AG10803 (cell line): ENCODE measurements at regions not wholly inside any gene's neighbourhood (a gene's known extent, or its start where the extent isn't known, plus 50 kb on each side); places are given as distances from the start of the nearest gene placed in this dataset.

Source experiments
- DNase-seq: peaks from one replicate; pipeline ENCODE4 v3.0.0; 2010; ENCODE audit warnings: low read depth
- H3K4me3 ChIP-seq: 2 replicates; pipeline ENCODE4 v1.5.1; 2011; ENCODE audit warnings: mild to moderate bottlenecking, low read length, control low read depth
- TF ChIP-seq, protein P1 (sequence below): conservative IDR thresholded peaks from 2 replicates; pipeline ENCODE4 v1.5.1; 2011; ENCODE audit warnings: mild to moderate bottlenecking, low read length, control low read depth, inconsistent platforms

DNA sequence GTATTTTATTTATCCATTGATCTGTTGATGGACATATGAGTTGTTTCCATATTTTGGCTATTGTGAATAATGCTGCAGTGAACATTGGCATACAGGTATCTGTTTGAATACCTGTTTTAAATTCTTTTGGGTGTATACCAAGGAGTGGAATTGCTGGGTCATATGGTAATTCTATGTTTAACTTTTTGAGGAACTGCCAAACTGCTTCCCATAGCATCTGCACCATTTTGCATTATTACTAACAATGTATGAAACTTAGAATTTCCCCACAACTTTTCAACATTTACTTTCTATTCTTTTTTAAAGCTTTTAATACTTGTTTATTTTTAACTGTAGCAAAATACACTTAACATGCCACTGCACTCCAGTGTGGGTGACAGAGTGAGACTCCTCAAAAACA is 57.0 kb upstream of the MSN start:
- no peak for DNase-seq

DNA sequence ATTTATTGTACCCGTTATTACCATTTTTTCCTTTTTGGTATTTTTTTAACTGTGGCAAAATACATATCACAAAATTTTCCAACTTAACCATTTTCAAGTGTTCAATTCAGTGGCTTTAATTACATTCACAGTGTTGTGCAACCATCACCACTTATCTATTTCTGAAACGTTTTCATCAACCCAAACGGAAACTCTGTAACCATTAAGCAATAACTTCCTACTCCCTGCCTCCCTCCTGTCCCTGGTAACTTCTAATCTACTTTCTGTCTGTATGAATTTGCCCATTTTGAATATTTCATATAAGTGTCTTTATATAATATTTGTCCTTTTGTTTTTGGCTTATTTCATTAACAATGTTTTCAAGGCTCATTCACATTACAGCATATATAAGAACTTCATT is 57.4 kb upstream of the MSN start:
- H3K4me3 ChIP-seq: no peak overlapping the region
- TF ChIP-seq, protein P1, sequence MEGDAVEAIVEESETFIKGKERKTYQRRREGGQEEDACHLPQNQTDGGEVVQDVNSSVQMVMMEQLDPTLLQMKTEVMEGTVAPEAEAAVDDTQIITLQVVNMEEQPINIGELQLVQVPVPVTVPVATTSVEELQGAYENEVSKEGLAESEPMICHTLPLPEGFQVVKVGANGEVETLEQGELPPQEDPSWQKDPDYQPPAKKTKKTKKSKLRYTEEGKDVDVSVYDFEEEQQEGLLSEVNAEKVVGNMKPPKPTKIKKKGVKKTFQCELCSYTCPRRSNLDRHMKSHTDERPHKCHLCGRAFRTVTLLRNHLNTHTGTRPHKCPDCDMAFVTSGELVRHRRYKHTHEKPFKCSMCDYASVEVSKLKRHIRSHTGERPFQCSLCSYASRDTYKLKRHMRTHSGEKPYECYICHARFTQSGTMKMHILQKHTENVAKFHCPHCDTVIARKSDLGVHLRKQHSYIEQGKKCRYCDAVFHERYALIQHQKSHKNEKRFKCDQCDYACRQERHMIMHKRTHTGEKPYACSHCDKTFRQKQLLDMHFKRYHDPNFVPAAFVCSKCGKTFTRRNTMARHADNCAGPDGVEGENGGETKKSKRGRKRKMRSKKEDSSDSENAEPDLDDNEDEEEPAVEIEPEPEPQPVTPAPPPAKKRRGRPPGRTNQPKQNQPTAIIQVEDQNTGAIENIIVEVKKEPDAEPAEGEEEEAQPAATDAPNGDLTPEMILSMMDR: no peak
- peak; percentile 29 for DNase-seq

More for the DNA sequence above, 57.0 kb upstream of the MSN start:
- TF ChIP-seq, protein P1: no peak
- H3K4me3 ChIP-seq: no peak overlapping the region

DNA sequence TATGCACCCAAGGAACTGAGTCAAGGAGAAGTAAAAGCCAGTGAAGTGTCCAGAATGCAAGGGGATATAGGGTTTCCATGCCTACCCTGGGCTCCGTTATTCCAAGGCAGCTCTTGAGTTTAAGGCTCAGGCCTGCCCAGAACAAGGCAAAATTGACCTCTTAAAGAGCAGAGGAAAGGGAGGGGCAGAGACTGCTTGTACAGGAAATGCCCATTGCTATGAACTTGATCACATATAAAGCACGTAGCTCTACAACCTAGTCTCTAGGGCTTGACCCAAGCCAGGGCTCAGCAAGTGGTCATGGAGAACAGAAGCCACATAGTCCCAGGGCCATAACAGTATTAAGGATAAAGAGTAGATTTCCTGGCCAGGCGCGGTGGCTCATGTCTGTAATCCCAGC is 58.2 kb upstream of the MSN start:
- no peak for DNase-seq

DNA sequence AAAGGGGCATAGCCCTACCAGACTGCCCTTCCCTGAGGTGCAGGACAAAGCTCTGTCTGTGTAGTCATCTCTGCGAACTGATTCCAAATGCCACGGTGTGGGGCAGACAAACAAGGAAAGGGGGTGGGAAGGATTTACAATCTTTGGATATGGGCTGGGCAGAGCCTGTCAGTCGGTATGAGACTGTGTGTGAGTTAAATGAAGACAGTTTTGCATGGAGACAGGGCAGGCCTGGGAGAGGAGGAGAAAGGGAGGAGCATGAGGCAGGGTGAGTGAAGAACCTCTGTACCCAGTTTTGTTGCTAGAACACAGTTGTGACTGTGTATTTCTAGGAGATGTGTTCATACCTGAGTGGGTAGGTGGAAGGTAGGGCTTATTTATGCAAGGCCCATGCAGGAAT is 59.4 kb upstream of the MSN start:
- DNase-seq: no peak
- TF ChIP-seq, protein P1: no peak
- no peak overlapping the region for H3K4me3 ChIP-seq

More for the DNA sequence above, 58.2 kb upstream of the MSN start:
- no peak overlapping the region for H3K4me3 ChIP-seq
- TF ChIP-seq, protein P1: no peak

DNA sequence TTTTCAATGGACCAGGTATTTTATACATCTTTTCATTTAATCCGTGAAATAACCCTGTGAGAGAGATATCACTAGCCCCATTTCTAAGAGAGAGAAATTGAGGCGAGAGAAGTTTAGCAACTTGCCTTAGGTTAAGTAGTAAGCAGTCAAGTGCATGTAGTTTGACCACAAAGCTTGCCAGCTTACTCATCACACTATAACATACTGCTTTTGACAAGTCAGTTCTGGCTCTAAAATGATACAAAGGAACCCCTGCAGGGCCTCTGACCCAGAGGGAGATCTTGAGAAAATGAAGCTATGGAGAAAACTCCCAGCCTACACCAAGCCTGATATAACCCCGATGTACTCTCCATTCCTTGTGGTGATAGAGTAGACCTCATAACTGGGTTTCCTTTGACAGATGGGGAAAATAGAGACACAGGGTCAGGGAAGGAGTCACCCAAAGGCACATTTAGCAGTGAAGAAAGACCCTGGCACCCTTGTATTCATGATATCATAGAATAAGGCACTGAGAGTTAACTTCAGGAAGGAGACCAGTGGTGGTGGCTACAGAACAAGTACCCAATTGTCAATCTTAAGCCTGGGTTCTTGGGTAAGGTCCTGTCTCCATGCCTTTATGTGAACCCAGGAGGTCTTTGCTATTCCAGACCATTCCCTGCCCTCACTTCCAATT is 60.2 kb upstream of the MSN start:
- DNase-seq: peak; percentile 41
- TF ChIP-seq, protein P1: no peak
- no peak overlapping the region for H3K4me3 ChIP-seq

DNA sequence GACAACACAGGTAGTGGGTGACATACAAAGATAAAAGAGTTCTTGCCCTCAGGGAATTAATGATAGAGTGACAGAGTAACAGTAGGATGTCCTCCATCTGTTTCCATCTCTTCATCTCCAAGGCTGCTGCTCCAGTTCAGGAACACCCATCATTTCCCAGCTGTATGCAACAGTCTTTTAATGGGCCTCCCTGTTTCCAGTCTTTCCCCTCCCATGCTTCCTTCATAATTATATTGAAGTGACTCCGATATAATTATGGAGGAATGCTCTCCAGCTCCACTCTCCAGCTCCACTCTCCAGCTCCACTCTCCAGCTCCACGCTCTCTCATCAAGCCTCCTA is 65.3 kb upstream of the MSN start:
- DNase-seq: no peak
- TF ChIP-seq, protein P1: no peak
- H3K4me3 ChIP-seq: no peak overlapping the region

DNA sequence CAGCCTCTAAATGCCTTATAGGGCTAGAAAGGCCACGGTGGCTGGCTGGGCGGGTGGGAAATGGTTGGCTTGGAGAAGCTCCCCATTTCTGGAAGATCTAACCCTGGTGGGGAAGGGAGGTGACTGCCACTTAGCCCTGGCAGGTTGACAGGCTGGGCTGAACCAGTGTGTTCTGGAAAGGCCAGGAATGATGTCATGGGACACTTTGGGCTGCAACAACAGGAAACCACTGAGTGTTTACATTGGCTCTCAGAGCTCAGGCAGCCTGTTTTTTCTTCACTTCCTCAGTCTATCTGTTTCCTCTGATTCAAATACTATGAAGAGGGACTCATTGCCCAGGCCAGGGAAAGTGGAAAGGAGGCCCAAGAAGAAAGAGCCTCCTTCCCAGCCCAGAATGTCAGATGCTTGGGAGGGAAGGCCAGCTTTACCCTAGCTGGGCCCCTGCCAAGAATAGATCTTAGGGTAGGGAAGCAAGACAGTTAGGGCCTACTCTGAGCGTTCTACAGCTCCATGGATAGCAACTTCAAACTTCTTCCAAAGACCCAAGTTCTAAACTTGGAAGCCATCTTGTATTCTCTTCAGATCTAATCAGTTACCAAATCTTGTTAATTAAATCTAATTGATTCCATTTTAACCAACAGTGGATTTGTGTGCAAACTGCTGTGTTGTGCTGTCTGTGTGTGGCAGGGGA is 65.8 kb upstream of the MSN start:
- no peak overlapping the region for H3K4me3 ChIP-seq
- TF ChIP-seq, protein P1: 0 out of 2 replicates have a peak, but pooled peaks have one; percentile 5
- peak; percentile 88 for DNase-seq
